H1 (cell line): ENCODE measurements at regions not wholly inside any gene's neighbourhood (a gene's known extent, or its start where the extent isn't known, plus 50 kb on each side); places are given as distances from the start of the nearest gene placed in this dataset.

Experiments
- CTCF ChIP-seq, 3 experiments: IDR thresholded peaks; 1 replicate in 2 of 3; 2 replicates in 1 of 3; pipeline versions ENCODE4 v1.5.1 to v1.6.1; 2011; ENCODE audit warnings: low read length in 3 of 3, mild to moderate bottlenecking in 3 of 3, inconsistent platforms in 2 of 3, low read depth in 1 of 3, moderate library complexity in 1 of 3; ENCODE audit not compliant: insufficient read depth in 1 of 3; ENCODE audit errors: control extremely low read depth in 1 of 3
- EZH2 ChIP-seq: fragments of 200-600 bp; sonication (generic); IDR thresholded peaks from 2 replicates; pipeline ENCODE4 v1.7.1; 2012; ENCODE audit warnings: low read depth, mild to moderate bottlenecking, moderate library complexity, low read length, inconsistent platforms; ENCODE audit not compliant: severe bottlenecking
- MAX ChIP-seq: IDR thresholded peaks from 2 replicates; pipeline ENCODE4 v1.6.1; 2012; ENCODE audit warnings: inconsistent platforms
- PHF8 ChIP-seq: fragments of 200-600 bp; sonication (generic); conservative IDR thresholded peaks from 2 replicates; pipeline ENCODE4 v1.7.1; 2012; ENCODE audit warnings: low read depth, mild to moderate bottlenecking, inconsistent platforms, low read length, moderate library complexity

- TF ChIP-seq PHF8 (no peak), MAX (no peak), EZH2 (no peak), CTCF (IDR thresholded peaks at IDR 0.05; ENCODE audit: control extremely low read depth in 1 of 3, insufficient read depth in 1 of 3, low read depth in 1 of 3, low read length in 3 of 3) (no peak)
These were observed 1147.8 kb downstream of the FSCB start for GRCh38 chr14:43359317-43359716.
